ENCODE measurements at regions not wholly inside any gene's neighbourhood (a gene's known extent, or its start where the extent isn't known, plus 50 kb on each side); places are given as distances from the start of the nearest gene placed in this dataset.

- DNase-seq (ENCODE audit: low spot score) (no peak), ATAC-seq (ENCODE audit: low FRiP score) (no peak)
- TF ChIP-seq CTCF (IDR thresholded peaks at IDR 0.05), result no peak
Measured at GRCh38 chr15:61724251-61724939, 335.9 kb downstream of the VPS13C start.

GRCh38 chr15:61721418-61721817 is 338.8 kb downstream of the VPS13C start:
- DNase-seq (ENCODE audit: low spot score) (no peak), ATAC-seq (ENCODE audit: low FRiP score) (no peak)
- no peak for TF ChIP-seq CTCF (IDR thresholded peaks at IDR 0.05)

- no peak for ATAC-seq (ENCODE audit: low FRiP score)
- no peak for TF ChIP-seq CTCF (IDR thresholded peaks at IDR 0.05)
- no peak for DNase-seq (ENCODE audit: low spot score)
Measured at GRCh38 chr15:61720197-61720704, 340.0 kb downstream of the VPS13C start.

GRCh38 chr15:61715082-61715481 is 345.2 kb downstream of the VPS13C start:
- DNase-seq (ENCODE audit: low spot score) (no peak), ATAC-seq (ENCODE audit: low FRiP score) (no peak)
- TF ChIP-seq CTCF (IDR thresholded peaks at IDR 0.05), result no peak

GRCh38 chr15:61712129-61712759 is 348.0 kb downstream of the VPS13C start:
- DNase-seq (ENCODE audit: low spot score) (no peak), ATAC-seq (ENCODE audit: low FRiP score) (no peak)

GRCh38 chr15:61702224-61703020 is 357.8 kb downstream of the VPS13C start:
- ATAC-seq (ENCODE audit: low FRiP score), result no peak

More at GRCh38 chr15:61712129-61712759, 348.0 kb downstream of the VPS13C start:
- no peak for TF ChIP-seq CTCF (IDR thresholded peaks at IDR 0.05)

More at GRCh38 chr15:61702224-61703020, 357.8 kb downstream of the VPS13C start:
- DNase-seq (ENCODE audit: low spot score), result no peak
- no peak for TF ChIP-seq CTCF (IDR thresholded peaks at IDR 0.05)
